GM18907 (cell line): ENCODE measurements at regions not wholly inside any gene's neighbourhood (a gene's known extent, or its start where the extent isn't known, plus 50 kb on each side); places are given as distances from the start of the nearest gene placed in this dataset.
"Not testable (repeated sequence)": the region's sequence is repeated elsewhere in the genome, so short reads cannot be mapped to it uniquely, and the experiment has no call there.

Experiments
- ATAC-seq: cut with Tn5 transposase; IDR thresholded peaks from one replicate; pipeline ENCODE4 v1.9.1; 2021; ENCODE audit warnings: mild to moderate bottlenecking, moderate library complexity; ENCODE audit not compliant: unreplicated experiment

DNA sequence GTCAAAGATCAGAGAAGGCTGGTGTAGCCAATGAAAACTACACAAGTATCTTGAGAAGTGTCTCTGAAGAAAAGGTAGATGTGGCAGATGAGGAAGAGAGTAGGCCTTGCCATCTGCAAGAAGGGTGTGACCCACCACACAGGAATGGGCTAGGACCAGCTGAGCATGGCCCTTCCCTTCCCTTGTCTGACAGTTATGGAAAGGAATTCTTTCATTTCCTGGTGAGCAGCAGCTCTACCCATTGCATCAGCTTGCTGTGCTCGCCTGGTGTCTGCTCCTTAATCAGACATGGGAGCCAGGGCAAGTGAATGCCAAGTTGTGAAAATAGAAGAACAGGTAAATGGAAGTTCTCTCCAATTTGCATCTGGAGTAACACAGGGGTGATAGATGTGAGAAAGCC is 145.2 kb upstream of the KRR1 start:
- ATAC-seq = no peak

DNA sequence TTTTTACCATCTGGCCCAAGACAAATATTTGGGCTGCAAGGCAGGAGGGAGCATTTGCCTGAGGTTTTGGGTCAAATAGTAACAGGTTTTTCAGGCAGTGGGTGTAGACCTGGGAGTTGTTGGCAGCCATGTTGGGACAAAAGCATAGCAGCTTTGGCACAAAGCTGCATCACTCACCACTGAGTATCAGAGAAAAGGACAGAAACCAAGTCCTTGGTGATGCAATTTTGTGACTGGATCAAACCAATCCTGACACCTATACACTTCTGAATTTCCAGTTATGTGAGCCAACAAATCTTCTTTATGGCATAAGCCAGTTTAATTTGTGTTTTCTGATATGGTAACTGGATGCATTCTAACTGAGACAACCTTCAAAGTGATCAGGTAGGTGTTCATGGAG is 144.8 kb upstream of the KRR1 start:
- ATAC-seq = no peak

DNA sequence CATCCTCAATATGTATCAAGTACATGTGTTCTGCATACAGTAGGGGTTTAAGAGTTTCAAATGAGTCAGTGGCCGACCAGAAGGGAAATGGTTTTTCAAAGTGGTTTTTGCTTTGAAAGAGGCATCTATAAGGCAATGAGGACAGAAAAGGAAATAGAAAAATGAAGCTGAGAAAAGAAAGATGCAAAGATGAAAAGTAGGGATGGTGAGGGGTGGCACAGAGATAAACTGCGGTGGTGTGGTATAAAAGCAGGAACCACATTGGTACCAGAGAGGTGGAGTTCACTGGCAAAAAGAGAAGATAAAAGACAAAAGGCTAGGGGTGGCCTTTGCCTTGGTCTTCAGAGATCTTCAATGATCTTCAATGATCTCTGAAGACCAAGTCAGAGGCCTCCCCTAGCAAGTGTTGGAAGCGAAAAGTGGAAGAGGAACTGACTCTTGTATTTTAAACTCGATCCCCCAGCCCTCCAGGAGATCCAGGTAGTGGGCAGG is 144.0 kb upstream of the KRR1 start:
- ATAC-seq = peak; percentile 84

DNA sequence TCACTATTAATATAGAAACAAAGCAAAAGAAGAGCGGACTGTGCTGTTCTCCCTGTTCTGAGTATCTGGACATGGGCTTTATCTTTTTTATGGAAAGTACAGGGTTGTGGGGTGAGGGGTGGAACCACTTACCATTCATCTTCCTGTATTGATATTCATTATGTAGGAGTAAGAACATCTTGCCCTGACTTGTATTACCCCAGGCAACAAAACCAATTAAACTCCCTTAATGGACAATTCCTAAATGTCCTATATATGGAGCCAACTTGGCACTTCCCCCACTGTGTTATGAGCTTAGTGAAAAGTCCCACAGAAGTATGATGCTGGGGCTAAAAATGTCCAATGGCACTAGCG is 139.9 kb upstream of the KRR1 start:
- ATAC-seq = no peak

DNA sequence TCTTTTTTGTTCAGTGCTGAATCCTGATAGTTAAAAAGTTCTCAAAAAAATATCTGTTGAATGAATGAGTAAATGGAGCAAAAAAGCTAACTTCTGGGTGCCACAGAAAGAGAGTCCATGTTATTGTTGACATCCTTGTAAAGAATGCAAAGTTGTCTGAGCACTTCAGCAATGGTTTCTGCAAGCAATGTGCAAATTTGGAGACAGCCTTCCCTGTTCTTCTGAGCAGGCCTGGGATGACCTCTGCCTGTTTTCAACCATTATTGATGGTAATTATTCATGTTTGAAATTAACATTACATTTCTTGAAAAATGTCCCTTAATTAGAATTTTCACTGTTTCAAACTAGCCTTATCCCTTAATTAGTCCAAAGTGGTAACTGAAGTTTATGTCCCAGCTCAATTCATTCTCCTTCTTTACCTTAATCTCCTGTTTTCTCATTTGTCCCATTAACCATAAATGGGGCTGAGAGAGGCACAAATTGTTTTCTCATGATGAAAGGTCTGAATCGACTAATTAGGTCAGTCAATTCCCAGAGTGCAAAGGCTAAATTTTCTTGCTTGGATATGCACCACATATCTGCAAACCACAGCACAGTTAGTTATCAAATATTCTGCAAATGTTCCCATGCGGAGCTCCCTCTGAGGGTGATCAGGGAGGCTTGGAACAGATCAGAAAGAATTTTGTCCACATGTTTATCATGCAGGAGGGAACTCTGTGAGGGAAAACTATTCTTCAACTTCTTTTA is 139.4 kb upstream of the KRR1 start:
- no peak for ATAC-seq

DNA sequence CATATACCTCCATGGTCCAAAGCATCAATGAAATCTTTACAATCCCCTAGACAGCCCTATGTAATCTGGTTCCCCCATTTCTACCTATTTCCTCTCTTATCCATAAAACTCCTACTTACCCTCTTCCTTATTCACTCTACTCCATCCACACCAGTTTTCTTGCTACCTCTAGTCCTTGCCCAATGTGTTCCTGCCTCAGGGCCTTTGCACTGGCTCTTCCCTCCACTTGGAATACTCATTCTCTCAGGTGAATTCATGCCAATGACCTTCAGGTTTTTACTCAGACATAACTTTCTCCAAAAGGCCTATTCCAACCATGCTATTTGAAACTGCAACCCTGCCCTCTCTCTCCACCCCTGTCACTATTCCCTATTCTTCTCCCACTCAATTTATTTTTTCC is 138.7 kb upstream of the KRR1 start:
- no peak for ATAC-seq

DNA sequence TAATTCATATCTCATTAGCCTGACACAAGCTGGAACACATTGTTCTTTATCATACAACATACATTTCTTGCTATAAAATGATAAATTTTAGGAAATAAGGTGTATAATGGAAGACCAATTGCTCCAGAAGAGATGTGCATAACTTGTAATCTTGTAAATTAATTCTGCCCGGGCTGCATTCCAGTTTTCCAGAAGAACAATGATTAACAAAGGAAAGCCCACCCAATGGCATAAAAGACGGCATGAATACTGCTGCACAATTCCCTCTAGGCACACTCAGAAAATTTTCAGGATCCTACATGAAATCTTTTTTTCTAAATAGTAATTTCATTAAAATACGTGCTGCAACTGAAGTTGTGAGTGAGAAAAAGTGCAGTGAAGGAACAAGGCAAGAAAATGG is 137.4 kb upstream of the KRR1 start:
- no peak for ATAC-seq

DNA sequence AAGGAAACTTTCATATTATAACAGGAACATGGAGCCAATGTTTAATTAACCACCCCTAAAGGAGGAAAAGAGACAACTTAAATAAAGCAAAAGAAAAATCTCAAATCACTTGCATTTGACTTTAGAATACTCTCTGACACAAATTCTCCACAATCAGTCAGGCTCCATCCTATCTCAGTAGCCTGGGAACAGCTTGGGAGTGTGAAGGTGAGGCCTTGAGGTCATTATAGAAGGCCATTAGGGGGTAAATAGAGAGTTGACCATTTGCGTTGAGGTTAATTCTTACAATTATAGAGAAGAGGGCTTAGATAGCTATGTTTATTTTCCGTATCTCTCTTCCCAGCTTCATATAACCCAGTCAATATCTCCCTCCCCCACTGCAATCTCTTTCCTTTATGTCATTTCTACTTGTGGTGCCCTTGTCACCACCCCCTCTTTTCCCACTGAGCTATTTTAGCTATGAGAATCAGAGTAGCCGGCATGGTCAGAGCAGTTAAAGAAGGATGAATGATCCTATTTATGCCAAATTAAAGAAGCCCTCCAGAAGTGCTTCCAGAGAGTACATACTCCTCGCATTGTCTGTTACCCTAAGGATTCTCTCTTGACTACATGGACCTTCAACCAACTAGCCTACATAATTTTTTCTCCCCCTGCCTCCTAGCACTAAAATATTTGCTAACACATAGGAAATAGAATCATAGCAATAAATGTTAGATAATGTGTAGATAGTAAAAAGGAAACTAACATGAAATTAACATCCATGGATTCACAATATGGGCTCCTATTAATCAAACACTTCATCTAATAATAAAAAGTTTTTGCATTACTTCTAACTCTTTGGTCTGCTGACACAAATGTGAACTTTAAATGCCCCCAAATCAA is 135.2 kb upstream of the KRR1 start:
- ATAC-seq = no peak

DNA sequence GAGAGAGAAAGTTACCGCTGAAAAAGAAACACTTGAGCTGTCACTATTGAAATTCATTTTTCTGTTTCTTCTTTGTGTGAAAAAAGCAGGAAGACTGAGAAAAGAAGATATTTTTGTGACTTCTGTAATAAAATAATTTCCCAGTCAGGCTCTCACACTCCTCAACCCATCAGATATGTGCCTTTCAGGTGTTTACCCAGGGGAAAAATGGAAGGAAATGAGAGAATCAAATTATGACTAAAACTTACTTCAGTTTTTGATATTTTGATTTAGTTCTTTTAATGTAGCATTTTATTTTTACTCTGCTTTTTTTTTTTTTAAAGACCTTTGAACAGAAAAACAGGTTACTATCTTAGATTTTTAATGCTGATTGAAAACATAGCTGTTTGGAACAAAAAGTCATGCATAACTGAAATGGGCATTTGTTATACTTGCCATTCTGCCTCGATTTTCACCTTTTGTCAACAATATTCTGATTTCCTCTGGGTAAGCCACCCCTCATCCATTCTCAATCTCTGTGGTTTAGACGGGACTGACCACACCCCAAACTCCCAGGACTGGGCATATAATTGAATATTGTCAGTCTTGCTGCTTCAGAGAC is 133.2 kb upstream of the KRR1 start:
- ATAC-seq = no peak

DNA sequence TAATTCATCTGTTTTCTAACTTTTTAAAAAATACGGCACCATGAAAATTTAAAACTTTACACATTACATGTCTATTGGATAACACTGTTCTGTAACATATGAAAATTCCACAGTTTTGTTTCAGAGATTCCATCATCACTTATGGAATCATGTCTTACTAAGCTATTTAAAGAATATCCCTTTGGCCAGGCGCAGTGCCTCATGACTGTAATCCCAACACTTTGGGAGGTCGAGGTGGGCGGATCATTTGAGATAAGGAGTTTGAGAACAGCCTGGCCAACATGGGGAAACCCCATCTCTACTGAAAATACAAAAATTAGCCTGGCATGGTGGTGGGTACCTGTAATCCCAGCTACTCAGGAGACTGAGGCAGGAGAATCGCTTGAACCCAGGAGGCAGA is 131.7 kb upstream of the KRR1 start:
- not testable (repeated sequence) for ATAC-seq

DNA sequence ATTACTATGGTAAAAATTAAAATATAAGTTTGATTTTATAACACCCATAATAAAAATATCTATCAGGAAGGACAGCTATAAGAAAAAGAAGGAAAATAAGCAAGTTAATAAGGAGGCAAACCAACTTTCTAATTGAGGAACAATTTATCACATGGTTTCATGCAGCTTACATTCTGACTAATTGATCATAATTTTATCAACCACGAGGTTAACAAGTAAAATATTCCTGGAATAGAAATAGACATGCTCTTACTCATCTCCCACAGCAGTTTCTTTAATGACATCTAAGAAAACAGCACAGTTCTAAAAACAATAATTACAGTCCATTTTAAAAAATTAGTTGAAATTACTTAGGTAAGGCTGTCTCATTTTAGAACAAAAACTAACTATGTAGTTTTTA is 130.8 kb upstream of the KRR1 start:
- no peak for ATAC-seq

DNA sequence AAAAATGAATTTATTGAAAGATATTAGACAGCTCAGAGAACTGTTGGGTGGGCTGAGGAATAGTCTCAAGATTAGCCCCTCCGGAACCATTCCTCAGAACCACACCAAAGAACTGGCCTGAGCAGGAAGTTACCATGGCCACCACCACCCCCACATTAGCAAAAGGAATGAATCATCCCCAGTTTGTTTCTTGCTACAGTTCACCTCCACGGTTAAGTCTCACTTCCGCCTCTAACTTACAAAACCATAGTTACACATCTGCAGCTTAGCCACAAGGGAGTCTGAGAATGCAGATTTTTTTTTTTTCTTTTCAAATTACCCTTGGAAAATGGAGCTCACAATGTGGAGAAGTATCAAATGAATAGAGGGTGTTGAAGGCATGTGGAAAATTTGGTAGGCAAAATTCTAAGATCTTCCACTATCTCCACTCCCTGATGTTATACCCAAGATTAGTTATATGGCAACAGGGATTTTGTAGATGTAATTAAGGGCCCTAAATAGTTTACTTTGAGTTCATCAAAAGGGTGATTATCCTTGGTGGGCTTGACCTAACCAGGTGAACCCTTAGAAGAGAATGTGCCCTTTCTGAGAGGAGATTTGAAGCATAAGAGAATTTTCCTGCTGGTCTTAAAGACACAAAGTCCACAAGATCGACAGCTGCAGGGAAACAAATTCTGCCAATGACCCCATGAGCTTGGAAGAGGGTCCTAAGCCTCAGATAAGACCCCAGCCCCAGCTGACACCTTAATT is 129.8 kb upstream of the KRR1 start:
- ATAC-seq = peak; percentile 100

DNA sequence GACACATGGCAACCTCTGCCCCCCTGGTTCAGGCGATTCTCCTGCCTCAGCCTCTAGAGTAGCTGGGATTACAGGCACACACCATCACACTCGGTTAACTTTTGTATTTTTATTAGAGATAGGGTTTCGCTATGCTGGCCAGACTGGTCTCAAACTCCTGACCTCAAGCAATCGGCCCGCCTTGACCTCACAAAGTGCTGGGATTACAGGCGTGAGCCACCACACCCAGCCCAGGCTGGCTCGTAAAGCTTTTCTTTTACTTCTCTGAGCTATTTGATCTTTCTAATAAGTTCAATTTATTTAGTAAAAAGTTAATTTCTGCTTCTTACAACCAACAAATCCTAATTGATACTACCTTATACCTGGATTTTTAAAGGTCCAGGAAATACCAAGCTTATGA is 127.4 kb upstream of the KRR1 start:
- ATAC-seq = no peak

DNA sequence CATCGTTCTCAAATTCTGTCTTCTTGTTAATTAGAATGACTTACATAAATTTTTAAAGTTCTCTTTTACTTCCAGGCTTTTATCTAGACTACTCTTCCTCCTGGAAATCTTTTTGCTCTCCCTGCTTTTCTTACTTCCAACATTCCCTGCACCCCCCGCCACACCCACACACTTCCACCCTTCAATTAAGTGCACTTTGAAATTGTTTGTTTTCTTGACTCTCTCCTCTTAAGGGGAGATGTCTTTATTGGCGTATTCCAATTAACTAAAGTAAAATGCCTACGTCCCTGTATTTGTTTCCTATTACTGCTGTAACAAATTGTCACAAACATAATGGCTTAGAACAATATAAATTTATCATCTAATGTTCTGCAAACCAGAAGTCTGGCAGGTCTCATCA is 125.2 kb upstream of the KRR1 start:
- ATAC-seq = no peak

DNA sequence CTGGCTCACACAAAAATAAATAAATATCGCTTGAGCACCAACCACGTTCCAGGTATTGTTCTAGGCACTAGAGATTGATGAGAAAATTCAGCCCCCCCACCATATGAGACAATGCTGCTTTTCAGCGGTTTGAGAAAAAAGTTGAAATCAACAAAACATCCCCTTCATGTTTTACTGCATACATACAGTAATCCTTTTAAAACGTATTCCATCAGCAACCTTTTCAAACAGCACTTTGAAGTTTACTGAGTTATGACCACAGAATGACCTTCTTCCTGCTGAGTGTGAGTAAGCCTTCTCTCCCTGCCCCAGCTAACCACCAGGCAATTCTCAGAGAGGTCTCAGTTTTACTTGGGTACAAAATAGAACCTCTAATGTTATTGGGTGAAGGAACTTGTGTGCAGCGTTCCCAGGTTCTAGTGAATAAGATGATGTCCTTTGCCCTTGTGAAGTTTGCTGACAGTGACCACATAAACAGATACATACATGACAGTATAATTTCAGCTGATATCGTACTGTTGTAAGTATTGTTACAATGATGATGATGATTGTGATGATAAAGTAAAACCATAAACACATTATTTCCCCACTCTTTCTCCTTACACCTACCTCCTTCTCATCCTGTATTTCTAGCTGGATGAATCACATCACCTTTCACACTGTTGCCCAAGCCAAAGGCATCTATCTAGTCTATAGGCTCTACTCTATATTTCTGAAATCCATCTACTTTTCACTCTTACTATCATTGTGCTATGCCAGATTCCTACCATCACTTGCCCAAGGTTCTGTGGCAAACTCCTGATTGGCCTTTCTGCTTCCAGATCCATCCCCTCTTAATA is 124.4 kb upstream of the KRR1 start:
- ATAC-seq = peak; percentile 63

DNA sequence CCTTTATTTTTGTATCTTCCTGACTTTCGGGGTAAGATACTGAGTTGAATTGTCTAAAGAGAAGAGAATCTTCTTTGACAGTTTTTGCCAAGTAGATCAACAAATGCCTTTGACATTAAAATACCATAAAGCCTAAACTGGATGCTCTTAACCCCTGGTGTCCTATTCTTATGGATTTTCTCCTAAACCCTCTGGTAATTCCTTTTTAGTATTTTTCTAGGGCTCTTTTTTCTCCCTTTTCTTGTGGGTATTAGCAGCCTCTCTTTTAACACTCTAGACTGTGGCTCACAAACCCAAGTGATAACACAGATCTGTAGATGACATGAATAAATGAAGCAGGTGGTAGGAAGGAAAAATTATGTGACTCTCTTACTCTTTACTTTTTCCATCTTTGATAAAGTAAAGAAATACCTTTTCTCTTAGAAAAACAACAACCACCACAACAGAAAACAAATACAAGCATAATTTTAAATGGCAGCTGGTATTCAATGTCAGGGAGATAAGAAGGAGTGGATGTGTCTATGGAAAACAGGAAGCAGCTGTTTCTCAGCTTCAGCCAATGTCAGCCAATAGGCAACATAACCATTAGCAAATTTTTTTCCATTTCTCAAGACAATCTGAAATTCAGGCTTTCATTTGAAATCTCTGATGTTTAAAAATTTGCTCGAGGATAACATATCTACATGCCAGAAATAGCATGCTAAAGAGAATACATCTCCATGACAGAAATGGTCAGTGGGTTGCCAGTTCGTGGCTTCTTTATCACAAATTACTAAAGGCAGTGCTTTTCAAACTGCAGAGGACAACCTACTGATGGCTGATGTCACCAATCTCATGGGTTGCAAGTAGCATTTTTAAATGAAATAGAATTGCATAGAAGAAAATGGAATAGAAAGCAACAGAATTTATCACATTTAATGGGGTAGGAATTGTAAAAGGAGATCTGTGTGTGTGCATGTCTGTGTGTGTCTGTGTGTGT is 123.1 kb upstream of the KRR1 start:
- no peak for ATAC-seq

DNA sequence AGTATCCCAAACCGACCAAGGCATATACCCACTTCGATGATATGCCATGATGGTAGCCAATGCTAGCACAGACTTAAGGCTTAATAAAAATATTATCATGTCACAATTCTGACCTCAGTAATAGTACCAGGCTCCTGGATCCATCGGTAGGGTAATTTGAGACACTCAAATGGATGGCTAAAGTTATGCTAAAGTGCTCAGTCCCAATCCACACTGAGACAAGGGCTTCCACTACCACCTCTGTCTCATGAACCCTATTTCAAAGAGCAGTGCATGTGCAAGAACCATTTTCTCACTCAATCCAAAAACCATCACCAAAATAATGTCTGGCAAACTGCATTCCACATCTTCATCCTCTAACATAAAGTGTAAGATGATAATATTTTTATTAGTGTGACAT is 122.4 kb upstream of the KRR1 start:
- ATAC-seq = no peak

DNA sequence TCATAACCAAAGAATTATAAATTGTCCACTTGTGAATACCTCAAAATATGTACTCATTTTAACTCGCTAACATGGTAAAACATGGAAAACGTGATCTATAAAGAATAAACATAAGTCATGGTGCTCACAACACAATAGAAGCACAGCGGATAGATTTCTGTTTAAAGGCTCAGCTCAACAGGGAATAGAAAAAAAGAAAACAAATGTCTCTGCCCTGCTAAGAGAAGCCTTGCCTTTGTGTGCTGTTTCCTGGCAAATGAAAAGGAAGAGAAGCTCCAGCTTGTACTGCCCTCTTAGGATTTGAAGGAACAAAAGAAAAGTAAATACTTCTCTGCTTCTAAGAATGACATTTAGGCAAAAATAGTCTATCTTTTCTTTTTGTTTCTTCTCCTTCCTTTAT is 121.0 kb upstream of the KRR1 start:
- no peak for ATAC-seq

DNA sequence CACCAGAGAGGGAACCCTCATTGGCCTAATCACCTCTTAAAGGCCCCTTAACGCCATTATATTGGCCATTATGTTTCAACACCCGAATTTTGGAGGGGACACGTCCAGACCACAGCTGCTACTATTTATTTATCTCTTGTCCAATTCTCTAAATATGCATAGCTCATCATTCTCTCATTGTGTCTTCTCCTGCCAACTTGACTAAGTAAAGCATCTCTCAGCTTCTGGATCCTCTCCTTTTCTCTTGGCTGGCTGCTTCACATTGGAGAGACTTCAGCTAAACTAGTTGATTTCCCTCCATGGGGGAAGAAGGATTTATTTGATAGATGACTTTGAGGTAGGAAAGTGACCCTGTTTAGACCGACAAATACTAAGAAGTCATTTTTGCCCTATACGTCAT is 120.4 kb upstream of the KRR1 start:
- no peak for ATAC-seq
